ENCODE measurements at regions not wholly inside any gene's neighbourhood (a gene's known extent, or its start where the extent isn't known, plus 50 kb on each side); places are given as distances from the start of the nearest gene placed in this dataset.

DNA sequence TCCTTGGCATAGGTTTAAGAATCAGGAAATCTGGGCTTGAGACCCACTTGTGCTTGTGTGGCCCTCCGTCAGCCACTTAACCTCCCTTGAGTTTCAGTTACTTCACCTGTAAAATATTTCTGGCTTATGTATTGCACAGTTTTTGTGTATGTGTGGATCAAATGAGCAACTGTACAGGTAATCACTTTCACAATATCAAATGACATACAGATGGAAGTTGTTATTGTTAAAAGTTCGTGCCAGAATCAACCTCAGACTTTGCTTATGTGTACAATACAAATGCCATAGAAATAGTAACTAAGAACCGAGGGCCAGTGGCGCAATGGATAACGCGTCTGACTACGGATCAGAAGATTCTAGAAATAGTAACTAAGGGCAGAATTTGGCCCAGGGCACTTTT, 65.6 kb upstream of the KIF13A start:
- no peak overlapping the region for H3K27ac Mint-ChIP-seq (ENCODE audit: unreplicated experiment)
- no peaks in the 10 kb centered on the region for H3K36me3 Mint-ChIP-seq (ENCODE audit: unreplicated experiment)
- H3K4me3 Mint-ChIP-seq (ENCODE audit: unreplicated experiment): no peak overlapping the region

DNA sequence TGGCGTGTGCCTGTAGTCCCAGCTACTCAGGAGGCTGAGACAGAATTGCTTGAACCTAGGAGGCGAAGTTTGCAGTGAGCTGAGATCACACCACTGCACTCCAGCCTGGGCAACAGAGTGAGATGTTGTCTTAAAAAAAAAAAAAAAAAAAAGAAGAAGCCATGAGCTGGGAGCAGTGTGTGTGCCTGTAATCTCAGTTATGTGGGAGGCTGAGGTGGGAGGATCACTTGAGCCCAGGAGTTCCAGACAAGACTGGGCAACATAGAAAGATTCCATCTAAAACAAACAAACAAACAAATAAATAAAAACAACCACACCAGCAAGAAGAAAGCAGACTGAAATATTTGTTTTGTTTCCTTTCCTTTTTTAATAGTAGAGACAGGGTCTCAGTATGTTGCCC, 62.2 kb upstream of the KIF13A start:
- Mint-ChIP-seq H3K9me3 (ENCODE audit: unreplicated experiment) (no peaks in the 10 kb centered on the region), H3K27ac (ENCODE audit: unreplicated experiment) (no peak overlapping the region), H3K27me3 (ENCODE audit: unreplicated experiment) (no peaks in the 10 kb centered on the region), H3K36me3 (ENCODE audit: unreplicated experiment) (no peaks in the 10 kb centered on the region), H3K4me1 (ENCODE audit: unreplicated experiment) (peaks cover 14% of the 10 kb centered on the region), H3K4me3 (ENCODE audit: unreplicated experiment) (no peak overlapping the region)
- no peak for DNase-seq (ENCODE audit: extremely low spot score, unreplicated experiment)
- no peak for TF ChIP-seq CTCF (IDR thresholded peaks at IDR 0.05)

More for the DNA sequence above, 65.6 kb upstream of the KIF13A start:
- DNase-seq (ENCODE audit: extremely low spot score, unreplicated experiment): no peak
- no peaks in the 10 kb centered on the region for H3K9me3 Mint-ChIP-seq (ENCODE audit: unreplicated experiment)
- peaks cover 7% of the 10 kb centered on the region for H3K4me1 Mint-ChIP-seq (ENCODE audit: unreplicated experiment)
- TF ChIP-seq CTCF (IDR thresholded peaks at IDR 0.05): no peak
- no peaks in the 10 kb centered on the region for H3K27me3 Mint-ChIP-seq (ENCODE audit: unreplicated experiment)

DNA sequence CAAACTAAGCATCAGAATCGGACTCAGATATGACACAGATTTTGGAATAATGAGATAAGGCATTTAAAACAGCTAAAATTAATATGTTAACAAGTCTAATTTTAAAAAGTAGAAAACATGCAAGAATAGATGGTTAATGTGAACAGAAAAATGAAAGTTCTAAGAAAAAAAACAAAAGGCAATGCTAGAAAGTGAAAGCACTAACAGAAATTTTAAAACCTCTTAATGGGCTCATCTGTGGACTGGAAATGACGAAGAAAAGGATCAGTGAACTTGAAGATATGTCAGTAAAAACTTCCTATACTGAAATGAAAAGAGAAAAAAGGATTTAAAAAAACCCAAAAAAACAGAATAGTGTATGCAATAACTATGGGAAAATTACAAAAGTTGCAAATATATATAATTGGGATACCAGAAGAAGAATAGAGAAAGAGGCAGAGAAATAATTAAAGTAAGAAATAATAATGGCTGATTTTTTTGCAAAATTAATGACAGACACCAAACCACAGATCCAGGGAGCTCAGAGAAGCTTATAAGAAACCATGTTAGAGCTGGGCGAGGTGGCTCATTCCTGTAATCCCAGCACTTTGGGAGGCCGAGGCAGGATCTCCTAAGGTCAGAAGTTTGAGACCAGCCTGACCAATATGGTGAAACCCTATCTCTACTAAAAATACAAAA, 61.7 kb upstream of the KIF13A start:
- no peaks in the 10 kb centered on the region for H3K36me3 Mint-ChIP-seq (ENCODE audit: unreplicated experiment)
- no peaks in the 10 kb centered on the region for H3K27me3 Mint-ChIP-seq (ENCODE audit: unreplicated experiment)
- TF ChIP-seq CTCF (IDR thresholded peaks at IDR 0.05): no peak
- H3K9me3 Mint-ChIP-seq (ENCODE audit: unreplicated experiment): no peaks in the 10 kb centered on the region
- peak overlapping the region; percentile 4 for H3K27ac Mint-ChIP-seq (ENCODE audit: unreplicated experiment)
- no peak overlapping the region for H3K4me3 Mint-ChIP-seq (ENCODE audit: unreplicated experiment)
- H3K4me1 Mint-ChIP-seq (ENCODE audit: unreplicated experiment): peaks cover 20% of the 10 kb centered on the region
- no peak for DNase-seq (ENCODE audit: extremely low spot score, unreplicated experiment)

- DNase-seq (ENCODE audit: extremely low spot score, unreplicated experiment): peak; percentile 11
- H3K4me3 Mint-ChIP-seq (ENCODE audit: unreplicated experiment): no peak overlapping the region
- H3K27ac Mint-ChIP-seq (ENCODE audit: unreplicated experiment): no peak overlapping the region
- peaks cover 28% of the 10 kb centered on the region for H3K4me1 Mint-ChIP-seq (ENCODE audit: unreplicated experiment)
- no peaks in the 10 kb centered on the region for H3K36me3 Mint-ChIP-seq (ENCODE audit: unreplicated experiment)
- H3K9me3 Mint-ChIP-seq (ENCODE audit: unreplicated experiment): no peaks in the 10 kb centered on the region
- no peaks in the 10 kb centered on the region for H3K27me3 Mint-ChIP-seq (ENCODE audit: unreplicated experiment)
- TF ChIP-seq CTCF (IDR thresholded peaks at IDR 0.05): no peak
Observed at GRCh38 chr6:18047406-18047805, 60.0 kb upstream of the KIF13A start.

DNA sequence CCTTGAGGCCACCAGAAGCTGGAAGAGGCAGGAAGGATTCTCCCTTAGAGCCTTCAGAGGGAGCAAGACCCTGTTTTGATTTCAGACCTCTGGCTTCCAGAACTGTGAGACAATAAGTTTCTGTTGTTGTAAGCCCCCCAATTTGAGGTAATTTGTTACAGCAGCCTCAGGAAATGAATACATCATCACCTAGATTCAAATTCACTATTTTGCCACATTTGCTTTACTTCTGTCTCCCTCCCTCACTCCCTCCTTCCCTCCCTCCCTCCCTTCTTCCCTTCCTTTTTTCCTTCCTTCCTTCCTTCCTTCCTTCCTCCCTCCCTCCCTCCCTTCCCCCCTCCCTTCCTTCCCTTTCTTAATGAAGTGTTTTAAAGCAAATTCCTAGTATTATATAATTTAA, 58.1 kb upstream of the KIF13A start:
- Mint-ChIP-seq H3K27me3 (ENCODE audit: unreplicated experiment) (no peaks in the 10 kb centered on the region), H3K4me3 (ENCODE audit: unreplicated experiment) (no peak overlapping the region), H3K27ac (ENCODE audit: unreplicated experiment) (no peak overlapping the region), H3K9me3 (ENCODE audit: unreplicated experiment) (no peaks in the 10 kb centered on the region), H3K36me3 (ENCODE audit: unreplicated experiment) (no peaks in the 10 kb centered on the region), H3K4me1 (ENCODE audit: unreplicated experiment) (peaks cover 44% of the 10 kb centered on the region)
- TF ChIP-seq CTCF (IDR thresholded peaks at IDR 0.05): no peak
- DNase-seq (ENCODE audit: extremely low spot score, unreplicated experiment): no peak

Data from osteocyte (in vitro differentiated cells).